GM19351 (cell line): ENCODE measurements at regions not wholly inside any gene's neighbourhood (a gene's known extent, or its start where the extent isn't known, plus 50 kb on each side); places are given as distances from the start of the nearest gene placed in this dataset.
"Not testable (repeated sequence)": the region's sequence is repeated elsewhere in the genome, so short reads cannot be mapped to it uniquely, and the experiment has no call there.

Source experiments
- ATAC-seq: cut with Tn5 transposase; IDR thresholded peaks from one replicate; pipeline ENCODE4 v1.9.1; 2021; ENCODE audit warnings: mild to moderate bottlenecking, moderate library complexity; ENCODE audit not compliant: unreplicated experiment

- ATAC-seq, result no peak
Measured at GRCh38 chr5:126677121-126677520, 76.4 kb downstream of the PHAX start.

- ATAC-seq, result peak; percentile 65
Measured at GRCh38 chr5:126680191-126680817, 79.6 kb downstream of the PHAX start.

GRCh38 chr5:126681314-126681713, 80.6 kb downstream of the PHAX start:
- ATAC-seq, result not testable (repeated sequence)

GRCh38 chr5:126681970-126682369, 81.2 kb downstream of the PHAX start:
- no peak for ATAC-seq

GRCh38 chr5:126682856-126683255, 82.1 kb downstream of the PHAX start:
- no peak for ATAC-seq

GRCh38 chr5:126683912-126684311, 83.2 kb downstream of the PHAX start:
- no peak for ATAC-seq

GRCh38 chr5:126684656-126685442, 84.1 kb downstream of the PHAX start:
- not testable (repeated sequence) for ATAC-seq

- ATAC-seq, result peak; percentile 64
Measured at GRCh38 chr5:126686451-126687126, 85.8 kb downstream of the PHAX start.

- ATAC-seq, result no peak
Measured at GRCh38 chr5:126692971-126693370, 84.0 kb upstream of the LMNB1 start.

GRCh38 chr5:126693806-126694205, 83.1 kb upstream of the LMNB1 start:
- ATAC-seq, result no peak

GRCh38 chr5:126694403-126694802, 82.5 kb upstream of the LMNB1 start:
- ATAC-seq, result no peak

- no peak for ATAC-seq
Measured at GRCh38 chr5:126695091-126695490, 81.8 kb upstream of the LMNB1 start.

- ATAC-seq, result no peak
Measured at GRCh38 chr5:126707080-126707479, 69.9 kb upstream of the LMNB1 start.

GRCh38 chr5:126715765-126716164, 61.2 kb upstream of the LMNB1 start:
- ATAC-seq, result no peak

- ATAC-seq, result no peak
Measured at GRCh38 chr5:126716861-126717260, 60.1 kb upstream of the LMNB1 start.

- ATAC-seq, result no peak
Measured at GRCh38 chr5:126718236-126718868, 58.6 kb upstream of the LMNB1 start.

- ATAC-seq, result no peak
Measured at GRCh38 chr5:126720369-126720768, 56.6 kb upstream of the LMNB1 start.

- peak; percentile 65 for ATAC-seq
Measured at GRCh38 chr5:126723643-126724042, 53.3 kb upstream of the LMNB1 start.
